ENCODE measurements at regions not wholly inside any gene's neighbourhood (a gene's known extent, or its start where the extent isn't known, plus 50 kb on each side); places are given as distances from the start of the nearest gene placed in this dataset.
"Not testable (repeated sequence)": the region's sequence is repeated elsewhere in the genome, so short reads cannot be mapped to it uniquely, and the experiment has no call there.

- TF ChIP-seq, protein P1, sequence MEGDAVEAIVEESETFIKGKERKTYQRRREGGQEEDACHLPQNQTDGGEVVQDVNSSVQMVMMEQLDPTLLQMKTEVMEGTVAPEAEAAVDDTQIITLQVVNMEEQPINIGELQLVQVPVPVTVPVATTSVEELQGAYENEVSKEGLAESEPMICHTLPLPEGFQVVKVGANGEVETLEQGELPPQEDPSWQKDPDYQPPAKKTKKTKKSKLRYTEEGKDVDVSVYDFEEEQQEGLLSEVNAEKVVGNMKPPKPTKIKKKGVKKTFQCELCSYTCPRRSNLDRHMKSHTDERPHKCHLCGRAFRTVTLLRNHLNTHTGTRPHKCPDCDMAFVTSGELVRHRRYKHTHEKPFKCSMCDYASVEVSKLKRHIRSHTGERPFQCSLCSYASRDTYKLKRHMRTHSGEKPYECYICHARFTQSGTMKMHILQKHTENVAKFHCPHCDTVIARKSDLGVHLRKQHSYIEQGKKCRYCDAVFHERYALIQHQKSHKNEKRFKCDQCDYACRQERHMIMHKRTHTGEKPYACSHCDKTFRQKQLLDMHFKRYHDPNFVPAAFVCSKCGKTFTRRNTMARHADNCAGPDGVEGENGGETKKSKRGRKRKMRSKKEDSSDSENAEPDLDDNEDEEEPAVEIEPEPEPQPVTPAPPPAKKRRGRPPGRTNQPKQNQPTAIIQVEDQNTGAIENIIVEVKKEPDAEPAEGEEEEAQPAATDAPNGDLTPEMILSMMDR (IDR thresholded peaks at IDR 0.05): not testable (repeated sequence)
- not testable (repeated sequence) for TF ChIP-seq FOXP1 (CRISPR knock-in tag; IDR thresholded peaks at IDR 0.05; ENCODE audit: borderline replicate concordance); NR2C2 (CRISPR knock-in tag; IDR thresholded peaks at IDR 0.05); USF2 (CRISPR knock-in tag; IDR thresholded peaks at IDR 0.05); MXD4 (CRISPR knock-in tag; IDR thresholded peaks at IDR 0.05; ENCODE audit: borderline replicate concordance); NR3C1 (CRISPR knock-in tag; conservative IDR thresholded peaks at IDR 0.05; ENCODE audit: low read depth); ZNF232 (CRISPR knock-in tag; IDR thresholded peaks at IDR 0.05); ZNF317 (CRISPR knock-in tag; IDR thresholded peaks at IDR 0.05; ENCODE audit: borderline replicate concordance, low read depth)
Measured at GRCh38 chr15:45817578-45817977, 182.7 kb downstream of the SQOR start.

Measured in WTC11 (cell line).